NT2/D1 (cell line): ENCODE measurements at regions not wholly inside any gene's neighbourhood (a gene's known extent, or its start where the extent isn't known, plus 50 kb on each side); places are given as distances from the start of the nearest gene placed in this dataset.
"Not testable (repeated sequence)": the region's sequence is repeated elsewhere in the genome, so short reads cannot be mapped to it uniquely, and the experiment has no call there.

ENCODE experiments used
- DNase-seq: peaks from one replicate; pipeline ENCODE4 v3.0.0-alpha.2; 2011; ENCODE audit warnings: low read depth, low spot score
- H3K27me3 ChIP-seq: 2 replicates; pipeline ENCODE4 v1.6.0; 2011; ENCODE audit warnings: mild to moderate bottlenecking; ENCODE audit not compliant: insufficient read length, insufficient read depth
- H3K36me3 ChIP-seq: 2 replicates; pipeline ENCODE4 v1.6.1; 2011; ENCODE audit warnings: mild to moderate bottlenecking, low read length, mixed read lengths; ENCODE audit not compliant: insufficient read depth, insufficient read length
- H3K4me1 ChIP-seq: 2 replicates; pipeline ENCODE4 v1.5.1; 2011; ENCODE audit not compliant: insufficient read depth, insufficient read length
- H3K4me3 ChIP-seq: 2 replicates; pipeline ENCODE4 v1.5.1; 2011; ENCODE audit warnings: low read depth; ENCODE audit not compliant: insufficient read length
- H3K9ac ChIP-seq: 2 replicates; pipeline ENCODE4 v1.6.0; 2011; ENCODE audit warnings: low read depth; ENCODE audit not compliant: insufficient read length
- H3K9me3 ChIP-seq: 2 replicates; pipeline ENCODE4 v1.5.1; 2011; ENCODE audit warnings: mild to moderate bottlenecking, low read length; ENCODE audit not compliant: insufficient read depth

DNA sequence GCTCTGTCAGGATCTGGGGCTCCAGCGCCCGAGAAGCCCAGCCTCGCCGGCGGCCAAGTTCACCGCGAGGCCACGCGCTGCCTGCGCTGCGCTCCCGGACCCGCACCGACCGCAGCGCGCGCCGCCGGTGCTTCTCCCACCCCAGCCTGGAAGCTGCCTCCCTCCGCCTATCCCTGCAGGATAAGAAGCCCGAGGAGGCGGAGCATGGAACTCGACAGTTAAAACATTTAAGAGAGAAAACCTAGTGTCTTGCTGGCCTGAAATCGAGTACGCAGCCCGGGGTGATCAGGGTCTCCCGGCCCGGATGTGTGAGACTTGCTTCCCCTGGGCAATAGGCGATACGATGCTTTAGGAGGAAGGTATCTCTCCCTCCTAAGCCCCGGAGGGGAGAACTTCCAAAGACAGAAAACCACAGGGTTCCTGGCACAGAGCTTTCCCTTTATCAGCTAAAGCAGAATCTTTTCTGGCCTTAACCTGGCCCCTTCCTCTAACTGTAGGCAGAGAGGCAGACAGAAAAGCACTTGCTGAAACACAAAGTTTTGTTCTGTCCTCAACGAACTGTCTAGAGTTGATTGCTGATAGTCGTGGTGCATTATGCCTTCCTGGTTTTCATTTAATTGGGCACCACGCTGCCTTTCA is 163.5 kb upstream of the PLGLB2 start:
- H3K36me3 ChIP-seq, H3K4me3 ChIP-seq, DNase-seq, H3K4me1 ChIP-seq, H3K9me3 ChIP-seq, H3K9ac ChIP-seq, H3K27me3 ChIP-seq: not testable (repeated sequence)

- not testable (repeated sequence) for H3K4me3 ChIP-seq, H3K4me1 ChIP-seq, H3K27me3 ChIP-seq, H3K36me3 ChIP-seq, DNase-seq, H3K9ac ChIP-seq, H3K9me3 ChIP-seq
These were observed 160.0 kb upstream of the PLGLB2 start for GRCh38 chr2:87587934-87588333.

DNA sequence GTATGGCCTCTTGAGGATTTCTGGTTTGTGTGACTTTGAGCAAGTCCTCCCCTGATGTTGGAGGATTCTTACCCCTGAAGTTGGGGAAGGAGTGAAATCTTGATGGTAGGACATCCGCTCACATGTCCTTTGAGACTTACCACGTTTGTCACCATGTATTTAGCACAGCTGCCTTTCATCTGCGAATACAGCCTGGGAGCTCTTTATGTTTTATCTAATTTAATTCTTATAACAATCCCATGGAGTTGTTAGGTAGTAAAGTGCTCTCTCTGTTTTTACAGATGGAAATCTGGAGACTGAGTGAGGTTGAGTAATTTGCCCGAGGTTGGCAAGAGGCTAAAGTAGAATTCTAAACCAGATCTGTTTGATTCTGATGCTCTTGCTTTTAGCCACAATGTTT is 154.9 kb upstream of the PLGLB2 start:
- H3K9me3 ChIP-seq, H3K27me3 ChIP-seq, H3K9ac ChIP-seq, DNase-seq, H3K4me1 ChIP-seq, H3K4me3 ChIP-seq, H3K36me3 ChIP-seq: not testable (repeated sequence)

DNA sequence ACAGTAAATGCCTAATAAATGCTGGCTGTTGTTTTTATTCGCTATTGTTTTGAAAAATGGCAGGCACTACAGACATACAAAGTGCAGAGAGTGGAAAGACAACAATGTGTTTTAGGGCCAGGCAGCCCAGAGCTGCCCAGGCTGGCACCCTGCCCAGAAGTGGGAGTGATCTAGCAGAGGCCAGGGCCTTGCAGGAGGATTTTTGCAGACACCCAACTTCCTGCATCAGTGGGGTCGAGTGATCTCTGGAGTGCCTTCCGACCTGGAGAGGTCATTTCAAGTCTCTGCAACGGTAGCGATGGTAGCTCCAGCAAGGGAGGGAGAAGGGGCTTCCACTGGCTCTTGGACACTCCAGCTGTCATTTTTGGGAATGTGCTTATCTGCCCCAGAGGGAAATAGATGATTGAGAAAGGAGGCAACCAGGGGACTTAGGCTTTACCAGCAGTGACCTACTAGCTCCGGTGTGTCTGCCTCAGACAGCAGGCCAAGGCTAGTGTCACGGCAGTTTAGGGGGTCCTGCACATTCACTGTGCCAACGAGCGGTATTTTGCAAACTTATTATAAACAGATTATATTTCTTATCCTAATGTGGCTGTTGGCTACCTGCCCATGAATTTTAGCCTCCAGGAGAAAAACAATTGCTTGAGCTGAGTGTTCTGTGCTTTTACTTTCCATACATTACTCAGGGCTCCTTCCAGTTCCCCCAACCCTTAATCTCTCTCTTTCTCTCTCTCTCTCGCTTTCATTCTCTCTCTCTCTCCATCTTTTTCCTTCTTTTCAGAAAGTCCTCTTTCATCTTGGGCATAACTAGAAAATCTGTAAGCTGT is 153.9 kb upstream of the PLGLB2 start:
- DNase-seq, H3K4me3 ChIP-seq, H3K36me3 ChIP-seq, H3K27me3 ChIP-seq, H3K9ac ChIP-seq, H3K9me3 ChIP-seq, H3K4me1 ChIP-seq: not testable (repeated sequence)

GRCh38 chr2:87594611-87594992 is 153.3 kb upstream of the PLGLB2 start:
- H3K27me3 ChIP-seq, H3K9ac ChIP-seq, H3K4me3 ChIP-seq: not testable (repeated sequence)

DNA sequence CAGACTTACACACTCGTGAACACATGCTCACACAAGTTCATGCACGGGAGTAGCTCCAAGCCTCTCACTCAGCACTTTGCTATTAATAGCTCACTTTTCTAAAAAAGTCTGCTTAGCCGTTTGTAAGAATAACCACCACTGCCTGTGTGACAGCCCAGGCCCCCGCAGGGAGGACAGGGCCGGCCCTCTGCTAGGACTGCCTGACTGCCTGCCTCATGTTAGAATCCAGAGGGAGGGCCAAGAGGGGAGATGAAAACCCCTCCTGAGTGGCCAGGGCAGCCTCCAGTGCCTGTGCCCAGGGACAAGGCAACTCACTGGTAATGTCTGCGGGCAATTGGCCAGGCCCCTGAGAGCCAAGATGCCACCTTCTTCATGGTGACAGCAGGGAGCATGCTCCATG is 152.9 kb upstream of the PLGLB2 start:
- not testable (repeated sequence) for H3K9ac ChIP-seq

More at GRCh38 chr2:87594611-87594992, 153.3 kb upstream of the PLGLB2 start:
- not testable (repeated sequence) for H3K4me1 ChIP-seq, DNase-seq, H3K36me3 ChIP-seq, H3K9me3 ChIP-seq

DNA sequence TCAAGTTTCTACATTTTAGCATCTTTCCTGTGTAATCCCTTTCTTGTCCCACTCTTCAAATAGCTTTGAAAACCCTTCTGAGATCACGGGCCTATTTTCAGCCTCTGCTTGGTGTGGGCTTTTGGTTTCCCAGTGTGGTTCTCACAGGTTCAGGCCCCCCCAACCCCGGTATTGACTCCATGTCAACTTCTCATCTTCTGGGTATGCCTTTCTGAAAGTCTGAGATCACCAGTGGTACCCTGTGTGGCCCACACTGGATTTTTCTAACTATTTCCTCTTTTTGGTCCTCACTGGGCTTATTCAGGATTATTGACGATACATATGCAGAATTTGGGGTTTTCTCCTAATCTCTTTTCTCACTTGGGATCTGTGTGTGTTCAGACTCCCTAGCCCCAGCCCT is 146.9 kb upstream of the PLGLB2 start:
- H3K4me3 ChIP-seq, H3K9me3 ChIP-seq, H3K9ac ChIP-seq, H3K4me1 ChIP-seq, H3K27me3 ChIP-seq, H3K36me3 ChIP-seq, DNase-seq: not testable (repeated sequence)

More for the DNA sequence above, 152.9 kb upstream of the PLGLB2 start:
- not testable (repeated sequence) for H3K36me3 ChIP-seq, H3K4me1 ChIP-seq, H3K4me3 ChIP-seq, DNase-seq, H3K9me3 ChIP-seq, H3K27me3 ChIP-seq

DNA sequence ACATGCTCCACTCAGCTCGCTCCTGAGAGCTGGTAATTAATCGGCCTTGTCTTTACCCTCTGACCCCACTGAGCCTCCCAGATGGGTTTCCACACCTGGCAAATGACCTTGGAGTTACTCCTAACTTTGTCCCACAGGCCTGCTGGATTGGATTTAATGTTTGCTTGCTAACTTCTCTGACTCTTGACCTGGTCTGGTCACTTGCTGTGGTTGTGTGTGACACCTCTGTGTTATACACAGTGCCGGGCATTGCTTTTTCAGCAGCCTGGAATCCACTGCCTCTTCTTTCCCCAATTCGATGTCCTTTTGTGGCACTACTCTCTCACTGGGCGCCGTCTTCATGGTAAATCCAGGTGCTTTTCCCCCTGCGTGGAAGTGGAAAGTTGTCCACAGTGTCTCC is 145.8 kb upstream of the PLGLB2 start:
- not testable (repeated sequence) for H3K36me3 ChIP-seq, H3K4me1 ChIP-seq, H3K27me3 ChIP-seq, H3K9ac ChIP-seq, DNase-seq, H3K4me3 ChIP-seq, H3K9me3 ChIP-seq

GRCh38 chr2:87602728-87603127 is 145.2 kb upstream of the PLGLB2 start:
- H3K4me3 ChIP-seq, H3K36me3 ChIP-seq, H3K27me3 ChIP-seq, H3K4me1 ChIP-seq, DNase-seq, H3K9ac ChIP-seq, H3K9me3 ChIP-seq: not testable (repeated sequence)

DNA sequence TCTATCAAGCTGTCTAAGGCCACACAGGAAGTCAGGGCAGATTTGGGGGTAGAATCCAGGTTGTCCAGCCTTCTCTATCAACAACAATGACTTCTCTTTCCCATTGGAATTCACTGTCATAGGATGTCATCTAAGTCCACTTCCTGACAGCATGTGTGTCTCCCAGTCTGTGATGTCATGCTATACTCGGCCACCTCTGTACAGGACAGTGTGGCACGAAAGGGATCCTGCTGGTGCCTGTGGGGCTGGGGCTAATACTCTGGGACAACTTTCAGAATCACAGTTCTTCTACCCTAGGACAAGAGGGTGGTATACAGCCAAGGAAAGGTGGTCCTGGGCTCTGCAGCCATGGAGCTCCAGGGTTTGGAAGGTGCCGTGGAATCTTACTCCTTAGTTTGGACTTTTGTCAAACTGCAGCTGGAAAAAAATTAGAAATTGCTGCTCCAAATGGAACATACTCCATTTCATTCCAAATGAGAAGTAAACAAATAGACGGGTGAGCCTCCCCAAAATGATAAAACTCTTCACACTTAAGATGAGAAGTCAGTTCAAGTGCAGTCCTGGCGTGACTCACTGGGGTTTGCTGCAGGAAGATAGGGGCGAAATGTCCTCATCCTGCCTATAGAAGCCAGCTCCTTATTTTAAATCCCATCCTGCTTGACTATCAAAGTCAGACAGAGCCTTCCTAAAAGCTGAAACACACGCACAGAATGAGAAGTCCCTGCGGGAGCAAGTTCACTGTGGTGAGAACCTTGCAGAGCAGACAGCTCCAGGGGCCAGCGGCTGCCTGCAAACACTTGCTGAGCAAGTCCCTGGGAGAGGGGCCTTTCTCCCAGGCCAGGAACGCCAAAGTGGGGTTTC is 144.2 kb upstream of the PLGLB2 start:
- not testable (repeated sequence) for H3K27me3 ChIP-seq, H3K9me3 ChIP-seq, DNase-seq, H3K4me1 ChIP-seq, H3K4me3 ChIP-seq, H3K9ac ChIP-seq, H3K36me3 ChIP-seq

DNA sequence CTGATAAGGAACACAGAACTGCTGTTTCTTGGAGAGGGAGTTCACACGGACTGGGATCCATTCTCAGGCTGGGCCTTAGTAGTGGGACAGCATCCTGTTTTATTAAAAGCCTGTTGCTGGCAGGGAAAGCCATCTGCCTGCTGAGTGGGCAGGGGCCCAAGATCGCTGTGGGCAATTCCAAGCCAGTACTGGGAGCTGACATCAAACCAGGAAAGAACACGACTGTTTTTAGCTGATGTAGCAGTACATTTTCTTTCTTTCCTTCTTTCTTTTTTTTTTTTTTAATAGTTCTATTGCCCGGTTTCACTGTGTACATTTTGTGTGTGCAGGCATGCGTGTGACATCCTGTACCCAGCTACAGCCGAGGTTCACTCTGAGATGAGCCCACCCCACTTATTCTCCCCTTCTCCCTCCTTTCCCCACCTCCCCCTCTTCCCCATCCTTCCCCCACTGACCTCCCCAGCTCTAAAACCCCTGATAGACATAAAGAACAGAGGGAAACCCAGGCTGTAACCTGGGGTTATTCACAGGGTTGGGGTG is 143.5 kb upstream of the PLGLB2 start:
- not testable (repeated sequence) for H3K27me3 ChIP-seq, H3K4me3 ChIP-seq, DNase-seq, H3K9ac ChIP-seq, H3K9me3 ChIP-seq, H3K36me3 ChIP-seq, H3K4me1 ChIP-seq
